ENCODE measurements at regions not wholly inside any gene's neighbourhood (a gene's known extent, or its start where the extent isn't known, plus 50 kb on each side); places are given as distances from the start of the nearest gene placed in this dataset.
"Not testable (repeated sequence)": the region's sequence is repeated elsewhere in the genome, so short reads cannot be mapped to it uniquely, and the experiment has no call there.

DNA sequence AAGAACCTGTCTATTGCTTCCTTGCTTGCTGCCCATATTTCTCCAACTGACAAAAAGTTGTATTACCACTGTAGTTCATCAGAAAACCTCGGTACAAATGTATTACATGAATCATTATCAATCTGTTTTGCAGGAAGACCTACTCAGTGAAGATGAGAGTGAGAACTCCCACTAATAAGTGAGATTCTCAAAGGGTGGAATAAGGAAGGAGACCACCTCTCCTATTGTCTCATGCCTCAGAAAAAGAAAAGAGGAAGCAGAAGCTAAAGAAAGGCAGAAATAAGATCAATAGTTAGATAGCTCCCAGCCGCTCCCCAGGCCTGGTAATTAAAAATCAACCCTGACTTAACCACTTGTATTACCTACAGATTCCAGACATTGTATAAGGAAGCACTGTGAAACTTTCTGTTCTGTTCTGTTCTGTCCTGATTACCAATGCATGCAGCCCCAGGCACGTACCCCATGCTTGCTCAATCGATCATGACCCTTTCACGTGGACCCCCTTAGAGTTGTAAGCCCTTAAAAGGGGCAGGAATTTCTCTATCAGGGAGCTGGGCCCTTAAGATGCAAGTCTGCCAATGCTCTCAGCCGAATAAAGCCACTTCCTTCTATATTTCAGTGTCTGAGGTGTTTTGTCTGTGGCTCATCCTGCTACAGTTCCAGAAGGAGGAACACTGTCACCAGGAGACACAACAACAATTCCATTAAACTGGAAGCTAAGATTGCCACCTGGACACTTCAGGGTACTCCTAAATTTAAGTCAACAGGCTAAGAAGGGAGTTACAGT, 152.5 kb upstream of the COX7C start:
- H3K4me1 ChIP-seq (ENCODE audit: control insufficient read depth, insufficient read depth, low read length) = no peaks in the 10 kb centered on the region
- H3K9me3 ChIP-seq (ENCODE audit: control insufficient read depth, insufficient read depth, low read length) = no peaks in the 10 kb centered on the region
- H3K4me3 ChIP-seq (ENCODE audit: low read depth, low read length) = no peak overlapping the region
- DNase-seq (ENCODE audit: low read depth in 4 of 6, low spot score in 6 of 6) = no peak
- no peaks in the 10 kb centered on the region for H3K36me3 ChIP-seq (ENCODE audit: control insufficient read depth, insufficient read depth, low read length)
- WGBS (ENCODE audit: insufficient coverage) = 69% methylated on average over 3 of the region's 6 CpGs
- no peak overlapping the region for H3K27ac ChIP-seq (ENCODE audit: low read depth, low read length)
- no peaks in the 10 kb centered on the region for H3K27me3 ChIP-seq (ENCODE audit: control insufficient read depth, insufficient read depth, low read length)

DNA sequence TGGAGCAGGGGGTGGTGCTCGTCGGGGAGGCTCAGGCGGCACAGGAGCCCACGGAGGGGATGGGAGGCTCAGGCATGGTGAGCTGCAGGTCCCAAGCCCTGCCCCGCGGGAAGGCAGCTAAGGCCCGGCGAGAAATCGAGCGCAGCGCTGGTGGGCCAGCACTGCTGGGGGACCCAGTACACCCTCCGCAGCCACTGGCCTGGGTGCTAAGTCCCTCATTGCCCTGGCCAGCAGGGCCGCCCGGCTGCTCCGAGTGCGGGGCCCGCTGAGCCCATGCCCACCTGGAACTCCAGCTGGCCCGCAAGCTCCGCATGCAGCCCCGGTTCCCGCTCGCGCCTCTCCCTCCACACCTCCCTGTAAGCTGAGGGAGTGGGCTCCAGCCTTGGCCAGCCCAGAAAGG, 151.0 kb upstream of the COX7C start:
- H3K27me3 ChIP-seq (ENCODE audit: control insufficient read depth, insufficient read depth, low read length); DNase-seq (ENCODE audit: low read depth in 4 of 6, low spot score in 6 of 6); H3K9me3 ChIP-seq (ENCODE audit: control insufficient read depth, insufficient read depth, low read length); H3K4me3 ChIP-seq (ENCODE audit: low read depth, low read length); H3K4me1 ChIP-seq (ENCODE audit: control insufficient read depth, insufficient read depth, low read length); H3K27ac ChIP-seq (ENCODE audit: low read depth, low read length); H3K36me3 ChIP-seq (ENCODE audit: control insufficient read depth, insufficient read depth, low read length): not testable (repeated sequence)
- 96% methylated on average over 15 of the region's 23 CpGs for WGBS (ENCODE audit: insufficient coverage)

DNA sequence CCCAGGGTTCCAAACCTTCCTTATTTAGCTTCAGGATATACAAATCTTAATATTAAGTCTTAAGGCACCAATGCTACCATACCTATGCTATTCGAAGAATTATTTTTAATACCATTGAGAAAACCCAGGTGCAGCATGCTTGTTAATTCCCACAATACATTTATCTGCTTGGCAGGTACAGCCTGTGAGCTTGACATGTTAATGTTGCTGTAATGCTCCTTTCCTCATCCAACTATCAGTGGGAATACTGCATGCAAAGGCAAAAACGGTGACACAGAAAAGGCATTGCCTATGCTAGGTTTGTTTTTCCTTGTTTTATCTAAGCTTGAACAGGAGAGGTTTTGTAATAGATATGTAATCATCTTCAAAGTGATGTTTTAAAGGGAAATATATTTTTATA, 135.7 kb upstream of the COX7C start:
- no peaks in the 10 kb centered on the region for H3K27me3 ChIP-seq (ENCODE audit: control insufficient read depth, insufficient read depth, low read length)

DNA sequence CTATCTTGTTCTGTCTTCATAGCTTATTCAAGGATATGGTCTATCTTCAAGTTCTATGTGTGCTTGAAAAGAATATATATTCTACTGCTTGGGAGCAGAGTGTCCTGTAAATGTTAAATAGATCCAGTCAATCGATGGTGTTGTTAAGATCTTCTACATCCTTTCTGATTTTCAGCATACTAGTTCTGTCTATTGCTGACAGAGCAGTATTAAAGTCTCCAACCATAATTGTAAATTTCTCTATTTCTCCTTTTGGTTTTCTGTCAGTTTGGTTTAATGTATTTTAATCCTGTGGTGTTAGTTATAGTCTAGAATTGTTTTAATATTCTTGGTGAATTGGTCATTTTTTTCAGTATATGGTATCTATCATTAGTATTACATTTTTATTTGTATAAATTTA, 124.0 kb upstream of the COX7C start:
- H3K4me1 ChIP-seq (ENCODE audit: control insufficient read depth, insufficient read depth, low read length) = no peaks in the 10 kb centered on the region
- no peak overlapping the region for H3K27ac ChIP-seq (ENCODE audit: low read depth, low read length)
- H3K36me3 ChIP-seq (ENCODE audit: control insufficient read depth, insufficient read depth, low read length) = no peaks in the 10 kb centered on the region
- H3K9me3 ChIP-seq (ENCODE audit: control insufficient read depth, insufficient read depth, low read length) = no peaks in the 10 kb centered on the region
- no peak for DNase-seq (ENCODE audit: low read depth in 4 of 6, low spot score in 6 of 6)
- no peak overlapping the region for H3K4me3 ChIP-seq (ENCODE audit: low read depth, low read length)
- no CpG with 5 or more reads among the region's 1 CpG for WGBS (ENCODE audit: insufficient coverage)
- H3K27me3 ChIP-seq (ENCODE audit: control insufficient read depth, insufficient read depth, low read length) = no peaks in the 10 kb centered on the region

More for the DNA sequence above, 135.7 kb upstream of the COX7C start:
- Histone ChIP-seq H3K9me3 (ENCODE audit: control insufficient read depth, insufficient read depth, low read length) (no peaks in the 10 kb centered on the region), H3K27ac (ENCODE audit: low read depth, low read length) (no peak overlapping the region), H3K4me3 (ENCODE audit: low read depth, low read length) (no peak overlapping the region), H3K4me1 (ENCODE audit: control insufficient read depth, insufficient read depth, low read length) (no peaks in the 10 kb centered on the region), H3K36me3 (ENCODE audit: control insufficient read depth, insufficient read depth, low read length) (no peaks in the 10 kb centered on the region)
- peak in 1 of 6 donors; percentile 26 for DNase-seq (ENCODE audit: low read depth in 4 of 6, low spot score in 6 of 6)
- no CpG with 5 or more reads among the region's 2 CpGs for WGBS (ENCODE audit: insufficient coverage)

DNA sequence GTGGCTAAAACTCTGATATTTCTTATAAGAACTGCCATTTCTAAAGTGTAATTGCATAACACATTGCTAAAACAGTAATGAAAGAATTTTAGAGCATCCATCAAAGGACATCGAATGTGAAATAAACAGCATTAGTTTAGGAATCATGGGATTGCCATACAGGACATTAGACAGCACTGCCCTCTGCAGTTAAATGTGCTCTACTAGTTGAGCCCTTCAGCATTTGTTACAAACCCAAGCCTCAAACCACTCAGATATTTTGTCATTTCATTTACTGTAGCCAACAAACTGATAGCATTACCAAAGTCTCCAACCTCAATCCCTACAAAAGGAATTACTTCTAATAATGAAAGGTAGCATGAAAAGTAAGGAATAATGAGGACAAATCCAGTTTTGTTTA, 116.8 kb upstream of the COX7C start:
- H3K4me3 ChIP-seq (ENCODE audit: low read depth, low read length) = no peak overlapping the region
- no peaks in the 10 kb centered on the region for H3K9me3 ChIP-seq (ENCODE audit: control insufficient read depth, insufficient read depth, low read length)
- WGBS (ENCODE audit: insufficient coverage) = no CpG with 5 or more reads among the region's 1 CpG
- peak in 1 of 6 donors; percentile 14 for DNase-seq (ENCODE audit: low read depth in 4 of 6, low spot score in 6 of 6)
- no peaks in the 10 kb centered on the region for H3K4me1 ChIP-seq (ENCODE audit: control insufficient read depth, insufficient read depth, low read length)
- H3K36me3 ChIP-seq (ENCODE audit: control insufficient read depth, insufficient read depth, low read length) = no peaks in the 10 kb centered on the region
- no peak overlapping the region for H3K27ac ChIP-seq (ENCODE audit: low read depth, low read length)
- no peaks in the 10 kb centered on the region for H3K27me3 ChIP-seq (ENCODE audit: control insufficient read depth, insufficient read depth, low read length)

GRCh38 chr5:86507574-86507973, 110.2 kb upstream of the COX7C start:
- Histone ChIP-seq H3K4me1 (ENCODE audit: control insufficient read depth, insufficient read depth, low read length) (no peaks in the 10 kb centered on the region), H3K27me3 (ENCODE audit: control insufficient read depth, insufficient read depth, low read length) (no peaks in the 10 kb centered on the region), H3K27ac (ENCODE audit: low read depth, low read length) (no peak overlapping the region), H3K36me3 (ENCODE audit: control insufficient read depth, insufficient read depth, low read length) (no peaks in the 10 kb centered on the region), H3K4me3 (ENCODE audit: low read depth, low read length) (no peak overlapping the region), H3K9me3 (ENCODE audit: control insufficient read depth, insufficient read depth, low read length) (no peaks in the 10 kb centered on the region)
- WGBS (ENCODE audit: insufficient coverage) = 100% methylated on average over 4 of the region's 4 CpGs
- DNase-seq (ENCODE audit: low read depth in 4 of 6, low spot score in 6 of 6) = no peak

DNA sequence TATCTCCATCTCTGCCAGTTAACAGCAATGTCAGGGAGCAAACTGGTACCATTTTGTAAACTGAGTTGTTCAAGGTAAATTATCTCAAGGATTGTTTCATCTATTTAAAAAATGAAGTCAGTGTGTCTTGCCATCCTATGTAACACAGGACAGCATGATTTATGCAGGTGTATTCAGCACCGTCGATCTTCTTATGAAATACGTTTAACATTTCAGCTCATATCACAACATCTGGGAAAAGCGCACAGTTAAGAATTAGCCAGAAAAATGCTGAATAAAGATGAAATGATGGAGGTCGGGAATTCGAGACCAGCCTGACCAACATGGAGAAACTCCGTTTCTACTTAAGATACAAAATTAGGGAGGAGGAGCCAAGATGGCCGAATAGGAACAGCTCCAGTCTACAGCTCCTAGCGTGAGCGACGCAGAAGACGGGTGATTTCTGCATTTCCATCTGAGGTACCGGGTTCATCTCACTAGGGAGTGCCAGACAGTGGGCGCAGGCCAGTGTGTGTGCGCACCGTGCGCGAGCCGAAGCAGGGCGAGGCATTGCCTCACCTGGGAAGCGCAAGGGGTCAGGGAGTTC, 107.3 kb upstream of the COX7C start:
- not testable (repeated sequence) for H3K36me3 ChIP-seq (ENCODE audit: control insufficient read depth, insufficient read depth, low read length); H3K27me3 ChIP-seq (ENCODE audit: control insufficient read depth, insufficient read depth, low read length); H3K4me3 ChIP-seq (ENCODE audit: low read depth, low read length); DNase-seq (ENCODE audit: low read depth in 4 of 6, low spot score in 6 of 6); H3K27ac ChIP-seq (ENCODE audit: low read depth, low read length); H3K4me1 ChIP-seq (ENCODE audit: control insufficient read depth, insufficient read depth, low read length); H3K9me3 ChIP-seq (ENCODE audit: control insufficient read depth, insufficient read depth, low read length)
- WGBS (ENCODE audit: insufficient coverage) = no CpG with 5 or more reads among the region's 21 CpGs

DNA sequence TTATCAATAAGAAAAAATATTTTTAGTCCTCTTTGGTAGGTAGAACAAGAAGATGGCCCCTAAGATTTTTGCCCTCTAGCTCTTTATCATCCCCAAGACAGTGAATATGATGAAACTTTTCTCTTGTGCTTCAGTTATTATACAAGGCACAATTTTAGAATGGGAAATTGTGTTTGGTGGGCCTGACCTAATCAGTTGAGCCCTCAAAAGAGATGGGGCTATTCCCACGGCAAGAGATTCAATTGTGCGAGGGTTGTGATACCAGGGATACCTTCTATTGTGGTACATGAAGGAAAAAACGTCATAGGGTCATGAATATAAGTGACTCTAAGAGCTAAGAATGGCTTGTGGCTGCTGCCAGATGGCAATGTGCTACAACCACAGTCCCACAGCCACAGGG, 94.0 kb upstream of the COX7C start:
- Histone ChIP-seq H3K27ac (ENCODE audit: low read depth, low read length) (no peak overlapping the region), H3K36me3 (ENCODE audit: control insufficient read depth, insufficient read depth, low read length) (no peaks in the 10 kb centered on the region), H3K9me3 (ENCODE audit: control insufficient read depth, insufficient read depth, low read length) (no peaks in the 10 kb centered on the region), H3K27me3 (ENCODE audit: control insufficient read depth, insufficient read depth, low read length) (no peaks in the 10 kb centered on the region), H3K4me3 (ENCODE audit: low read depth, low read length) (no peak overlapping the region), H3K4me1 (ENCODE audit: control insufficient read depth, insufficient read depth, low read length) (no peaks in the 10 kb centered on the region)
- no peak for DNase-seq (ENCODE audit: low read depth in 4 of 6, low spot score in 6 of 6)
- WGBS (ENCODE audit: insufficient coverage) = 94% methylated on average over 3 of the region's 3 CpGs

DNA sequence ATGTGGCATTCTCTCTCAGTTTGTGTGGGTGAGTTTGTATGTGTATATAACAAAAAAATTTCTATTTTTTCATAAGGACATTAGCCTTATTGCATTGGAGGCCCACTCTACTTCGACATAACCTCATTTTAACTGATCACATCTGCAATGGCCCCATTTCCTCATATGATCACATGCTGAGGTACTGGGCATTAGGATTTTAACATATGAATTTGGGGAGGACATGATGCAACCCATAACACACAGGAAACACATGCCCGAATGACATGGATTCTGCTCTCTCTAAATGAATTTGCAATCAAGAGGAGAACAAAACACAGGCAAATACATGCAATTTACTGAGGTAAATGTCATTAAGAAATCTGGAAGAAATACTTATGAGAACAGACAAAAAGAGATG, 92.1 kb upstream of the COX7C start:
- Histone ChIP-seq H3K36me3 (ENCODE audit: control insufficient read depth, insufficient read depth, low read length) (no peaks in the 10 kb centered on the region), H3K4me1 (ENCODE audit: control insufficient read depth, insufficient read depth, low read length) (no peaks in the 10 kb centered on the region), H3K4me3 (ENCODE audit: low read depth, low read length) (no peak overlapping the region), H3K27ac (ENCODE audit: low read depth, low read length) (no peak overlapping the region), H3K27me3 (ENCODE audit: control insufficient read depth, insufficient read depth, low read length) (no peaks in the 10 kb centered on the region), H3K9me3 (ENCODE audit: control insufficient read depth, insufficient read depth, low read length) (no peaks in the 10 kb centered on the region)
- WGBS (ENCODE audit: insufficient coverage) = no CpG with 5 or more reads among the region's 2 CpGs
- DNase-seq (ENCODE audit: low read depth in 4 of 6, low spot score in 6 of 6) = no peak

GRCh38 chr5:86526811-86527348, 90.9 kb upstream of the COX7C start:
- no peaks in the 10 kb centered on the region for H3K36me3 ChIP-seq (ENCODE audit: control insufficient read depth, insufficient read depth, low read length)
- WGBS (ENCODE audit: insufficient coverage) = 83% methylated on average over 1 of the region's 3 CpGs
- no peak overlapping the region for H3K4me3 ChIP-seq (ENCODE audit: low read depth, low read length)
- no peaks in the 10 kb centered on the region for H3K4me1 ChIP-seq (ENCODE audit: control insufficient read depth, insufficient read depth, low read length)
- DNase-seq (ENCODE audit: low read depth in 4 of 6, low spot score in 6 of 6) = no peak
- H3K9me3 ChIP-seq (ENCODE audit: control insufficient read depth, insufficient read depth, low read length) = no peaks in the 10 kb centered on the region
- H3K27me3 ChIP-seq (ENCODE audit: control insufficient read depth, insufficient read depth, low read length) = no peaks in the 10 kb centered on the region
- H3K27ac ChIP-seq (ENCODE audit: low read depth, low read length) = no peak overlapping the region

Measured in spinal cord (tissue), 9 donors.